Endometrium (tissue), 2 donors: ENCODE measurements at regions not wholly inside any gene's neighbourhood (a gene's known extent, or its start where the extent isn't known, plus 50 kb on each side); places are given as distances from the start of the nearest gene placed in this dataset.
A peak's percentile ranks its signal among the peaks of the same experiment; 100 is the strongest.
"Not testable (repeated sequence)": the region's sequence is repeated elsewhere in the genome, so short reads cannot be mapped to it uniquely, and the experiment has no call there.

Experiments
- FAIRE-seq: peaks from 2 replicates; lab custom pipeline; 2012; peaks lifted over from hg19 to GRCh38; lab: Jason Lieb, UNC
- donor health status: control.
- donor health status: control.

DNA sequence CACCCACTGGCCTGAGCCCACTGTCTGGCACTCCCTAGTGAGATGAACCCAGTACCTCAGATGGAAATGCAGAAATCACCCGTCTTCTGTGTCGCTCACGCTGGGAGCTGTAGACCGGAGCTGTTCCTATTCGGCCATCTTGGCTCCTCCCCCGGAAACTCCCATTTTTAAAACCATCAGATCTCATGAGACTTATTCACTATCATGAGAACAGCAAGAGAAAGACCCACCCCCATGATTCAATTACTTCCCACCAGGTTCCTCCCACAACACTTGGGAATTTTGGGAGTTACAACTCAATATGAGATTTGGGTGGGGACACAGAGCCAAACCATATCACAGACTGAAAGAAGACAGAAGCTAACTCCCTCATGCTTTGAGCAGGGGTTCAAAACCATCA is 134.5 kb downstream of the SLC39A8 start:
- FAIRE-seq: not testable (repeated sequence)

DNA sequence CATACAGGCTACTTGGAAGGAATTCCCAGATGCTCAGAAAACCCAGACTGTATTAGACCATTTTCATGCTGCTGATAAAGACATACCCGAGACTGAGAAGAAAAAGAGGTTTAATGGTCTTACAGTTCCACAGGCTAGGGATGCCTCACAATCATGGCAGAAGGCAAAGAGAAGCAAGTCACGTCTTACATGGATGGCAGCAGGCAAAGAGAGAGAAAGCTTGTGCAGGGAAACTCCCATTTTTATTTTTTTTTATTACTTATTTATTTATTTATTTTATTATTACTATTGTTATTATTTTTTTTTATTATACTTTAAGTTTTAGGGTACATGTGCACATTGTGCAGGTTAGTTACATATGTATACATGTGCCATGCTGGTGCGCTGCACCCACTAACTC is 140.6 kb downstream of the SLC39A8 start:
- not testable (repeated sequence) for FAIRE-seq

DNA sequence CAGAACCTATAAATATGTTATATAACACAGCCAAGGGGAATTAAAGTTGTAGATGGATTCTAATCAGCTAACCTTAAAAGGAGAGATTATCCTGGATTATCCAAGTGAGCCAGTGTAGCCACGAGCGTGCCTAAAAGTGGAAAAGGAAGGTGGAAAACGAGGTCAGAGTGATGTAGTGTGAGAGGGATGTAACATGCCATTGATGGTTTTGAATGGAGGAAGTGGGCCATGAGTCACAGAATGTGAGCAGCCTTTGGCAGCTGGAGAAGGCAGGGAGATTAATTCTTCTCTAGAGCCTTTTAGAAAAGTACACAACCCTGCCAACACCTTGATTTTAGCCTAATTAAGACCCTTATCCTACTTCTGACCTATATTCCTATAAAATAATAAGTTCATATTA is 149.1 kb downstream of the SLC39A8 start:
- FAIRE-seq: no peak

DNA sequence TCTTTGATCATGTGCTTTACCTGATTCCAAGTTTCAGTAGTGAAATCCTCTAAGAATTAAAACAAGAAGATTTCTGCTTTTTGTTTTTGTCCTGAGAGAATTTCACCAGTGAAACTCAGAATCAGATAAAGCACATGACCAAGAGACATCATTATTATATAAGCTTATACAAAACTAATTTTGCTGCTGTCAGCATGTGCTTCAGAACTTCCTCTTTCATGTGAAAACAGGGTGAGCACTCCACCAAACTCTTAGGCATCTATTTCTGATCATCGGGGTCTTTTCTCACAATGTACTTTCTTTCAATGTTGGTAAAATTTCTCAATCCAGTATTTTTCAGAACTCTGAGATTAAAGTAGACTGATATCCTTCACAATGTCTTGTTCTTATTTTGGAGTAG is 152.1 kb downstream of the SLC39A8 start:
- FAIRE-seq: no peak

DNA sequence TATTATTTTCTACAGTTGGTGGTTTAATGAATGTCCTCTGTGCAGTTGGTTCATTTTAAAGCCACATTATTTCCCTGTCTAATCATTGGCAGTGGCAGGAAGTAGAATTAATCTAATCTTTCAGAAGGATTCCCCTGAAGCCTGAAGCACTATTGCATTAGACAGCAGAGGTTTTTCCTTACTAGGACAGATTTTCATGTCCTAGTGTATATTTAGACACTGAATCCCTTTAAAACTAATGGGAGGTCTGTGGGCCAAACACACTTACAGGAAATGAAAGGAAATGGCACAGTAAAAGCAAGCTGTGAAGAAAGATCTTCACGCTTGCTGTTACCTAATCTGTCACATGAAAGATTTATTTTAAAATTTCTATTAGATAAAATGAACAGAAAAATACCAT is 165.2 kb downstream of the SLC39A8 start:
- no peak for FAIRE-seq

DNA sequence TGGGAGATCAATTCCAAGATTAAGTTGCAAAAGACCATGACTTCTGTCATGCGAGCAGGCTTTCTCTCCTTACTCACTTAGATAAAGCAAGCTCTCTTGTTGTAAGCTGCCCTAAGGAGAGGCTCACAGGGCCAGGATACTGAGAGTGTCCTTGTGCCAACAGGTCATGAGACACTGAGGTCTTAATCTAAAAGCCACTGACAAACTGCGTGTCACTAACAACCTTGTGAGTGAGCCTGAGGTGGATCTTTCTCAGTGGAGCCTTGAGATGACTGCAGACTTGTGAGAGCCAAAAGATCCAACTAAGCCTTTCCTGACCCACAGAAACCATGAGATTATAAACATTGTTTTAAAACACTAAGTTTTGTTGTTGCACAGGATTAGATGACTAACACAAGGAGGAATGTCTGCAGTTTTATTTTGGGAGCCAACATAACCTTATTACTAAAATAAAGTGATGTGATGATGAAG is 170.5 kb downstream of the SLC39A8 start:
- FAIRE-seq: no peak

DNA sequence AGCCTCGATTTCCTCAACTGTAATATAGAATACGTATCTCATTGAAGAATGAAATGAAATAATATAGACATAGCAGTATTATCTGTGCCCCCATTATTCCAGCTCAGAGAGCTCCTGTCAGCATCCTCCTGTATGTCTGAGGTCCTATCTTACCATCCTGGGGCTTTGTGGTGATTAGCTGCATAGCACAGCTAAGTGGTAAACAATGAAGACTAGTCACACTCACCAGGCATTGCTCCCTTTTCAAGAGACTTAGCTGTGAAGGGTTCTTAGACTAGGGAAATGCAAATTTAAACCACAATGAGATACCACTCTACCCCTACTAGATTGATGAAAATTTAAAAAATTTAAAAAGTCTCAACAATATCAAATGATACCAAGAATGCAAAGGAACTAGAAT is 172.9 kb downstream of the SLC39A8 start:
- no peak for FAIRE-seq

DNA sequence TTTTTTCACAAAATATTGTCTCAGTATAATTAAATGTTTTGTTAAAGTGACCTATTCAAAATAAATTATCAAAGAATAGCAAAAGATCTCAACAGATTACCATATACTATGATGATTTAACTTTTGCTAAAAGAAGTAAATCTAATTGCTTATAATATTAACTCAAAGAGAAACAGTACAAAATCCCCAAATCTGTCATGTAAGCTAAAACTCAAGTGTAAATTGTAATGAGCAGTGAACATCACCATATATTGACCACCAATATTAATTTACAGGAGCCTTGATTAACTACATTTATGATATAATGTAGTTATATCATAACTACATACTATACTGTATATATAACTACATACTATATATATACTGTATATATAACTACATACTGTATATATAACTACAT is 174.4 kb downstream of the SLC39A8 start:
- FAIRE-seq: peak; percentile 23

DNA sequence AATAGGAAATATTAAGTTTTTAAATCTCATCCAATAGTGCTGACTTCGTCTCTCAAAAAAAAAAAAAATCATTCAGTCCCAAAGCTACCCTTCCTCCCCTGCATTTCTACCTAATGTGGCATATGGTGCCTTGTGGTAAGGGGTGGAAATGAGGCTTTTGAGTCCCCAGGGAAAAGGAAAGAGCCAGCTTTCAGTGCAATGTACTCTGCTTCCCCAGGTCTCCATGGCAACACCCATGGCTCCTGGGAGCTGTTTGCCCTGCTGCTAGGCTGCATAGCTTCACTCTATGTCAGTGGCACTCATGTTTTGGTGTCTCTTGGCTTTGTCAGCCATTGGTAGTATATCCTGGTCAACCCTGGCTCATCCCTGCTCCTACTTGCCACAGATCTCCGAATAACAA is 175.9 kb downstream of the SLC39A8 start:
- no peak for FAIRE-seq

DNA sequence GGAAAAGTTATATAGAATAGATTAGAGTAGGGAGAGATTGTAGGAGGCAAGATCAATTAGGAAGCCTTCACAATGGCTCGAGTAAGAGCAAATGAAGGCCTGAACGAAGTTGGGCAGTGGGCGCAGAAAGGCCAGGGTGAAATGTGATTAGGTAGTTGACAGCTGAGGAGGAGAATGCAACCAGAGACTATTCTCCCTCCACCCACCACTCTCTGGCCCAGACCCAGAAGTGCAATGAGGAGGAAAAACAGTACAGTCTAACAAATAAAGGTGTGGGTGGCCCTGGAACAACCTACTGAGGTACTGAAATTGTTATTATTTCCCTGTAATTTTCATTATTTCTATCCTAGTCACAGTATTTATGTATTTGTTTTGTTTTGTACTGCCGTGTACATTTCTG is 176.7 kb downstream of the SLC39A8 start:
- FAIRE-seq: no peak

DNA sequence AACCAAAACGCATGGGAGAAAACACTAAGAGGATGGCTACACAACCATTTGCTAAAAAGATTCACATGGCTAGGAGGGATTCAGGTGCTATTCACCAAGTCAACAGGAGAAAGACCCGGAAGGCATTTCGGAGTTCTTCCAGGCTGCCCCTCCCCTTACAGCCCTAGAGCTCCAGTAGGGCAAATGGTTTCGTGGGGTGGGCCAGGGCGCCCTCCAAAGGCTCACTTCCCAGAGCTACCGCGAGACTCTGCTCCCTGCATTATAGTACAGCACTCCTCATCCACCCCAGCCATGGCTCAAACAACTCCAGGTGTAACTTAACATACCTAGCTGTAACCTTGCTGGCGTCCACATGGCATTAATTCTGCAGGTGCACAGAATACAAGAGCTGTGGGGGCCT is 179.7 kb downstream of the SLC39A8 start:
- no peak for FAIRE-seq

DNA sequence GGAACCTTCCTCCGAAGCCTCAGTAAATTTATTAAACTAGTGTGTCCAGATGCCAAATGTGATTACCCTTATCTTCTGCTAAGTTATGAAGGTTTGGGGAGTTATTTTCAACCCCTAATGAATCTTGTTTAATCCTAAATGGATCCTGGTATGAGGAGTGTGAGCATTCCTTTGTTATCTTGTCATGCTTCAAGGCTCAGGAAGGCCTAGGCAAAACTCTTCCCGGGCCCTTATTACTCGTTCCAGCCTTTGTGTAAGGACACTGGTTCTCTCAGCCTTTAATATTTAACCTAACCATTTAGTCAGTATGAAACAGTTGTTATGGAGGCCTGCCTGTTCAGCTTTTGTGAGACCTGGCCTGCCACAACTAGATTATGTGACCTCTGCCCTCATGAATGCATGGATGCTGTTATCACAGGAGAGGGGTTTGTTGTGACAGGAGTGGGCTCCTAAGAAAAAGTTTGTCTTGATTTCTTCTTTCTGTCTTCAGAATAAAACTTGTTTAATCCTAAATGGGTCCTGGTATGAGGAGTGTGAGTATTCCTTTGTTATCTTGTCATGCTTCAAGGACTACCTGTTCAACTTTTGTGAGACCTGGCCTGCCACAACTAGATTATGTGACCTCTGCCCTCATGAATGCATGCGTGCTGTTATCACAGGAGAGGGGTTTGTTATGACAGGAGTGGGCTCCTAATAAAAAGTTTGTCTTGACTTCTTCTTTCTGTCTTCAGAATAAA is 181.7 kb downstream of the SLC39A8 start:
- FAIRE-seq: no peak

DNA sequence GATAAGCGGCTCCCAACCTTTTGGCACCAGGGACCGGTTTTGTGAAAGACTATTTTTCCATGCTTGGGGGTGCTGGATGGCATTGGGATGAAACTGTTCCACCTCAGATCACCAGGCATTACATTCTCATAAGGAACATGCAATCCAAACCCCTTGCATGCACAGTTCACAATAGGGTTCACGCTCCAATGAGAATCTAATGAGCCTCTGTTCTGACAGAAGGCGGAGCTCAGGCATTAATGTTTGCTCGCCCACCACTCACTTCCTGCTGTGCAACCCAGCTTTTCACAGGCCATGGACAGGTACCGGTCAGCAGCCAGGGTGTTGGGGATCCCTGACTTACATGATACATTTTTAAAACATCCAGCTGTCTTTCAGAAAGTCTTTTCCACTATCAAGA is 187.3 kb downstream of the SLC39A8 start:
- FAIRE-seq: no peak

DNA sequence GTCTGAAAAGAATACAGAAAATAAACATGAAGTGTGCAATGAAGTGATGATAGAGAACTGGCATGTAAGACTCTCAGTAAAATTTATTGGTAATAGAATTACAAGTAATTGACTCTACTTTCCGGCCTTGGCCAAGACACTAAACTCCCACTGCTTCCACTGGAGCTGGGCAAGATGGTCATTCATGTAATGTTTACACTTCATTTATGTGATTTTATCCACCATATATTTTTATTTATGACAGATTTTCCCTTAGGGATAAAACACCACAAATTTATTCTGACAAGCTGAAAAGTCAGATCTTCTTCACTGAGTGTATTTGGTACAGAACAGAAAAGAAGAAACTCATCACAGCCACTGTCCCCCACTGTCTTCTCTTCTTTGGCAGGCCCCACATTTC is 191.9 kb downstream of the SLC39A8 start:
- no peak for FAIRE-seq

DNA sequence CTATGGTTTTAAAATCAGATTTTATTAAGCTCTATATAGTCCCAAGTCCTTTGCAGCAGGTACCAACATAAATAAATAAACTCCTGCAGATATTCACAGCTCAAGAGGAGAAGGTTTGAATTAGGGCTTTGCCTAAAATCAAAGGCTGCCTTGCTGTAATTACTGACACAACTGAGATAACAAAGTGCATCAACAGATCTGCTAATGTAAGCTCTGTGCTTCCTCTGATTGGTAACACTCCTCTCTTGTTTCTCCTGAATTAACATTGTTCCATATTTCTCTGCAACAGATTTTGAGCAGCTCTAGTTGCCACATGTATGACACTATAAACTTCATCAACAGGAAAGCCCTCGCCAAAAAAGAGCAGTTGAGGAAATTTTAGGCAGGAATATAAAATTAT is 193.6 kb downstream of the SLC39A8 start:
- no peak for FAIRE-seq

DNA sequence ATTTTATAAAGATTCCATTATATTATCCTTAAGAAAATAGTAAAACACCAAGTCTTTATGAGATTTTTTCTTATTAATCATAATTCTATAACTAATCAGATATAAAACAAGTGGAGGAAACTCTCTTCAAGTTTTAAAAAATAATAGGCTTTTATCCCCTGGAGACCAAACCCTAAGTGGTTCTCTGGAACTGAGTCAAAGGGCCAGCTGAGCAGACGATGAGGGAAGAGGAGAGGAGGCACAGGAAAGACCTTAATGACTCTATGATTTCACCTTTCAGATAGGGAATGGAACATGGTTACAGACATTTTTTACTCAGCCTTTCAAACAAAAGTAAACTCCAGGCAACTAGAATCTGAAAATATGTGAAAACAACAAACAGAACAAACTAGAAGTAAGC is 201.8 kb downstream of the SLC39A8 start:
- FAIRE-seq: no peak

DNA sequence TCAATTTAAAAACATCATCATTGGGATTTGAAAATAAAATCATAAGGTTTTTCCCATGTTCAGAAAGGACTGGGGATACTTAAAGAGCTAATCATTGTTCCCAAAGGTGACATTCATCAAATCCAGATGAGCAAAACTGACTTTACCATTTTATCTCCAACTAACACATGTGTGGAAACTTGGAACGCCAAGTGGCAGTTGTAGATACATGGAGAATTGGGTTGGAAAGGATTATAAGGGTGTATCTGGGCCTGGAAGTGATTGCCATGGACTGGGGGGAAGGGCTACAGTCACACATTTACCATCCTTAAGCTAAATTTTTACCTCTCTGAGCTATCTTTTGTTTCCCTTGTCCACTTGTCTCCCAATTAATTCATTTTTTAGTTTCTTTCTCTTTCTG is 203.4 kb downstream of the SLC39A8 start:
- no peak for FAIRE-seq

DNA sequence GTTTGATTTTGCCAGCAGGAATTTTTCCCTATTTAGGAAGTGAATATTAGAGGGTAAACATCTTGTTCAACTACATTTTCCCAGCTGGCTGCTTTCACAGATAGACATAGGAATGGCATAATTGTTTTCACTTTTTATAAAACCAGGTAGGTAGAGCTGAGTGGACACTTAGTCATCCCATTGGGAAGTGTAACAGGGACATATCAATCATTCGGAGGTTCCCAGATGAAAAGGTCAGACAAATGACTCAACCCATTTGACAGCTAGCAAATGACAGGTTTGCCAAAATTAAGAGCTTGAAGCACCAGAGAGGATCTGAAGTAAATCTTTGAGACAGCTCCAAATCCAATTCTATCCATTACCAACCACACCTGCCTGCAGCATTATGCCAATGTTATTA is 205.3 kb downstream of the SLC39A8 start:
- FAIRE-seq: no peak

DNA sequence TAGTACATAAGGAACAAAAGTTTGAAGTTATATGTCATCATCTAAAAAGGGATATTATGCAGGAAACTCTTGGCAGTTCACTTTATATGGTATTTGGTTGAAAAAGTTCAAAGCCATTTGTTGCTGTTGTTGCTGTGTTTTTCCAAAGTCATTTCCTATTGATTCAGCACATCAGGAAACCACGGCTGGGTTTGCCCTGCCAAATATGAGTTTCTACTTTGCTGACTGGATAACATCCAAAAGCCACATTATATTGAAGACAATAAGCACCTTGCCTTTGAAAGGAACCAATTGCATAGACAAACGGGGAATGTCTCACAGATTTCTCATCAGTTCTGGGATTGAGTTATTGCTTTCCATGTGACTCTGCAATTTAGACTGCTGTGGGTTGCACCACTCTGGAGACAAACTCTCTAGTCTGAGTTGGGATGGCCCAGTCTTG is 206.1 kb downstream of the SLC39A8 start:
- no peak for FAIRE-seq

DNA sequence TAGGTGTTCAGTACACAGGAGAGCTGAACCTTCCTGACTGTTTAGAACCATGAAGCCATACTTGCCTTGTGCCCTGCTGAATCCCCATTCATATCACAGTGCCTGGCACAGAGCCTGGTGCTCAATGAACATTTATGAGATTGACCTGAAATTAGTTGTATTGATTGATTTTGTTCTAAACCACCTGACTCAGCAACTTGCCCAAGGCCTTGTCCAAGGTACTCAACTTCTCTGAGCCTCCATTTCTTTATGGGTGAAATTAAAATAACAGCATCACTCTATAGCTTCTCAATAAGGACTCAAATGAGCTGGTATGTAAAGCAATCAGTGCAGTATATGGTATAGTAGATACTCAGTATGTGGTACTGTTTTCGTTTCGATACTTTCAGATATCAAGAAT is 208.1 kb downstream of the SLC39A8 start:
- no peak for FAIRE-seq

DNA sequence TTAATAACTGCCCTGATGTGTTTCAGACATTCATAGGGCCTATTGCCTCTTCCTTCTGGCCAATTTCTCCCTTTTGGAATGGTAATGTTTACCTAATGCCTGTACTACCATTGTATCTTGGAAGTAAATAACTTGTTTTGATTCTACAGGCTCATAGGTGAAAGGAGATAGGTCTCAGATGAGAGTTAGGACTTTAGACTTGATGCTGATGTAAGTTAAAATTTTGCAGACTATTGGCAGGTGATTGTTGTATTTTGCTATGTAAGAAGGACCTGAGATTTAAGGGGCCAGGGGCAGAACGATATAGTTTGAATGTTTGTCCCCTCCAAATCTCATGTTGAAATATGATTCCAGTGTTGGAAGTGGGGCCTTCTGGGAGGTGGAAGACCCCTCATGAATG is 215.5 kb downstream of the SLC39A8 start:
- no peak for FAIRE-seq
